GM19468 (cell line): ENCODE measurements at regions not wholly inside any gene's neighbourhood (a gene's known extent, or its start where the extent isn't known, plus 50 kb on each side); places are given as distances from the start of the nearest gene placed in this dataset.
"Not testable (repeated sequence)": the region's sequence is repeated elsewhere in the genome, so short reads cannot be mapped to it uniquely, and the experiment has no call there.

ENCODE experiments used
- ATAC-seq: cut with Tn5 transposase; IDR thresholded peaks from one replicate; pipeline ENCODE4 v1.9.1; 2021; ENCODE audit warnings: mild to moderate bottlenecking, moderate library complexity, moderate number of reproducible peaks; ENCODE audit not compliant: unreplicated experiment; ENCODE audit errors: extremely low read depth

GRCh38 chr3:5348229-5348902 is 160.9 kb downstream of the EDEM1 start:
- no peak for ATAC-seq

GRCh38 chr3:5349343-5349742 is 161.8 kb downstream of the EDEM1 start:
- ATAC-seq, result no peak

- ATAC-seq, result no peak
These were observed 169.6 kb downstream of the EDEM1 start for GRCh38 chr3:5357089-5357488.

GRCh38 chr3:5358911-5359310 is 171.4 kb downstream of the EDEM1 start:
- ATAC-seq, result no peak

DNA sequence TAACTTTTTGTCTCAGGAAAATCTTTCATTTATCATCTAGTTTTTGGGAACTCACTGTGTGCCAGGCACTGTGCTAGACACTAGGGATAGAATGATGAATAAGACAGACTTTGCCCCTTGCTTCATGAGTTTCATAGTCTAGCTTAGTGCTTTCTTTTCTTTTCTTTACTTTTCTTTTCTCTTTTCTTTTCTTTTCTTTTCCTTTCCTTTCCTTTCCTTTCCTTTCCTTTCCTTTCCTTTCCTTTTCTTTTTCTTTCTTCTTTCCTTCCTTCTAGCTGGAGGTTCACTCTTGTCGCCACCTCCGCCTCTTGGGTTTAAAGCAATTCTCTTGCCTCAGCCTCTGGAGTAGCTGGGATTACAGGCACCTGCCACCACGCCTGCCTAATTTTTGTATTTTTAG is 172.9 kb downstream of the EDEM1 start:
- ATAC-seq, result no peak

DNA sequence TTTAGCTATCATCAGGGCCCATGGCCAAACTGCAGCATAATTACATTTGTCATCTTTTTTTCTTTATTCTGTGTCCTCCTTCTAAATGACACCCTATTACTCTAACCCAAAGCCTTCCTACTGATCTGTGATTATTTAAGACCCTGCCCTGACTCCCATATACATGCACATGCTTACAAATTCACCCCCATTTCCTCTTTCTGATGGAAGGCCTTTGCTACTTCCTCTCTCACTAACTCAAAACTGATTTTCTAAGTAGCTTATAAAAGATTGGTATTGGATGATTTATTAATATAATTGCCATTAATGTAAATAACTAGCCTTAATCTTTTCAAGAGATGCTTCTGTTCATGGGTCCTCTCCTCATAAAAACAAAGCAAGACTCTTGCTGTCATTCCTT is 179.2 kb downstream of the EDEM1 start:
- ATAC-seq, result no peak

DNA sequence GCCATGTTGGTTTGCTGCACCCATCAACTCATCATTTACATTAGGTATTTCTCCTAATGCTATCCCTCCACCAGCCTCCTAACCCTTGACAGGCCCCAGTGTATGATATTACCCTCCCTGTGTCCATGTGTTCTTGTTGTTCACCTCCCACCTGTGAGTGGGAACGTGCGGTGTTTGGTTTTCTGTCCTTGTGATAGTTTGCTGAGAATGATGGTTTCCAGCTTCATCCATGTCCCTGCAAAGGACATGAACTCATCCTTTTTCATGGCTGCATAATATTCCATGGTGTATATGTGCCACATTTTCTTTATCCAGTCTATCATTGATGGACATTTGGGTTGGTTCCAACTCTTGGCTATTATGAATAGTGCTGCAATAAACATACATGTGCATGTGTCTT is 184.0 kb downstream of the EDEM1 start:
- not testable (repeated sequence) for ATAC-seq

DNA sequence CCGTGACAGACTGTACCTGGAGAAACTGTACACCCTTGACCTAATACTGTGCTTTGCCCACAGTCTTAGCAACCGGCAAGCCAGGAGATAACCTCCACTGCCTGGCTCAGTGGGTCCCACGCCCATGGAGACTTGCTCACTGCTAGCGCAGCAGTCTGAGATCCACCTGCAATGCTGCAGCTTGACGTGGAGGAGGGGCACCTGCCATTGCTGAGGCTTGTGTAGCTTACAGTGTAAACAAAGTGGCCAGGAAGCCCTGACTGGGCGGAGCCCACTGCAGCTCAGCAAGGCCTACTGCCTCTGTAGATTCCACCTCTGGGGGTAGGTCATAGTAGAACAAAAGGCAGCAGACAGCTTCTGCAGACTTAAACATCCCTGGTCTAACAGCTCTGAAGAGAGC is 189.3 kb downstream of the EDEM1 start:
- no peak for ATAC-seq

DNA sequence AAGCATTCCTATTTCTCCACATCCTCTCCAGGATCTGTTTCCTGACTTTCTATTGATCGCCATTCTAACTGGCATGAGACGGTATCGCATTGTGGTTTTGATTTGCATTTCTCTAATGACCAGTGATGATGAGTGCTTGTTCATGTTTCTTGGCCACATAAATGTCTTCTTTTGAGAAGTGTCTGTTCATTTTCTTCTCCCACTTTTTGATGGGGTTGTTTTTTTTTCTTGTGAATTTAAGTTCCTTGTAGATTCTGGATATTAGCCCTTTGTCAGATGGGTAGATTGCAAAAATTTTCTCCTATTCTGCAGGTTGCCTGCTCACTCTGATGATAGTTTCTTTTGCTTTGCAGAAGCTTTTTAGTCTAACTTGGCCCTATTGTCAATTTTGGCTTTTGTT is 191.8 kb downstream of the EDEM1 start:
- not testable (repeated sequence) for ATAC-seq

GRCh38 chr3:5383486-5384263 is 196.2 kb downstream of the EDEM1 start:
- not testable (repeated sequence) for ATAC-seq

GRCh38 chr3:5384557-5385236 is 197.2 kb downstream of the EDEM1 start:
- ATAC-seq, result no peak

- no peak for ATAC-seq
These were observed 200.6 kb downstream of the EDEM1 start for GRCh38 chr3:5388091-5388490.

DNA sequence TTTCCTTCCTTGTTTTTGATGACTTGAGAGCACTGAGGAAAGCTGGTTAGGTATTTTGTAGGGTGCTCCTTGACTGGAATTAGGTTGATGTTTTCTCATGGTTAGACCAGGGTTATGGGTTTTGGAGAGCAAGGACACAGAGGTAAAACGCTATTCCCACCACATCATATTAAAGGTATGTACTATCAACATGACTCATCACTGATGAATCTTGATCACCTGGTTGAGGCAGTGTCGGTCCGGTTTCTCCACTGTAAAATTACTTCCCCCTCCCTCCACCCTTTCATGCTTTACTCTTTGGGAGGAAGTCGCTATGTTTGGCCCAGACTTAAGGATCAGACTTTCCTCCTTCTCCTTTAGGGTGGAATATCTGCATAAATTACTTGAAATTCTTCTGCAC is 201.6 kb downstream of the EDEM1 start:
- ATAC-seq, result no peak

DNA sequence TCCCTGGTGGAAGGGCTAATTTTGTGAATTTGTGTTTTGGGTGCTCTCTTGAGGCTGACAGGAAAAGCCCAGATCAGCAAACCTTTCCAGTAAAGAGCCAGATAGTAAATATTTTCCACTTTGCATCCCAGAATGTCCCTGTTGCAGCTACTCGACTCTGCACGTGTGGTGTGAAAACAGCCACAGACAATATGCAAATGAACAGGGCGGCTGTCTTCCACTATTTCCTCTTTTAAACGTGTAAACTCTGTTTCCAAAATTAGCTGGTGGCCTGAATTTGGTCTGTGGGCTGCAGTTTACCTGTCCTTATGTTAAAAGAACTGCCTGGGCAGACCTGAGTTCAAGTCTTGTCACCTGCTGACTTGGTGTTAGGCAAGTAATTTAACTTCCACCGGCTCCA is 202.7 kb downstream of the EDEM1 start:
- ATAC-seq, result no peak

DNA sequence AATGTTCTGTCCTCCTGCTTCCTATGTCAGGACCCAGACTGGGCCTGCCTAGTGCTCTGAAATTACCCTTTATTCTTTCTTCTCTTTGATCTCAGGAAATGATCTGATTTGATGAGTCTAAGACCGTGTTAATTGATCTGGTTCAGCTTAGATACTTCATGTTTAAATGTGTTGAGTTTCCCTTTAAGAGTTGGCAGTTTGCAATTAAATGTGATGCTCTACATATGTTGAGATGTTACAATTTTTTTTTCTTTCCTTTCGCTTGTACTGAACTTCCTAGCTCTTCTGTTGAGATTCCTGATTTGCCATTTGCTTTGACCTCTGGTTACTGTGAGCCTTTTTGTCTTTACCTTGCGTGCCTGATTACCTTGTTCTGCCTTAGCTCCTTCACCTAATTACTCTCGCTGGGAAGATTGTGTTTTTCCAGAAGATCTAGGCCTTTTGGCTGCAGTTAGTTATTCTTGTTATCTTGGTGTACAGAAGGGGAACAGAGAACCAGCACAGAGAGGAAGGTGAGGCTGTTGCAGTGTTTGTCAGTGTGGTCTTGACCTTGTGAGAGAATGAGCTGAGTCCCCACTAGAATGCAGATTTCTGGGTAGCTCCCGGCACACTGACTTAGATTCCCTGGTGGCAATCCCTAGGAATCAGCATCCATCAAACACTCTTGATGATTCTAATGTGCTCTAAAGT is 203.6 kb downstream of the EDEM1 start:
- no peak for ATAC-seq

GRCh38 chr3:5401002-5401401 is 213.5 kb downstream of the EDEM1 start:
- ATAC-seq, result no peak

- ATAC-seq, result no peak
These were observed 217.2 kb downstream of the EDEM1 start for GRCh38 chr3:5404718-5405117.

GRCh38 chr3:5411786-5412185 is 224.3 kb downstream of the EDEM1 start:
- no peak for ATAC-seq

DNA sequence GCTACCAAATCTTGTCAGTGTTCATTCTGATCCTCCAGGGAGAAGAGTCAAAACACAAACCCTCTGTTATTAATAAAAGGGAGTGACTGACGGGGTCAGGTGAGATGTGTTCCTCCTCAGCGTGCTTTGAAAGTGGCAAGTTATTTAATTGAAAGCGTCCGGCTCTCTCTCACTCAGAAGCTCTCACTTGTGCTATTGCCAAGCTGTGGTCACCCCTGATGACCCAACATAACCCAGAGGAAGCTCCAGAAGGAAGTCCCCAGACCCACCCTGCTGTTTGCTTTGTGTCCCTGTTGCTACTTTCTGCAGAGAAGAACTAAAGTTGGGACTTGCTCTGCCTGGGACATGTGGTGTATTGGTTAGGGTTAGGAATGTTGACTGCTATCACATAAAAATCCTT is 235.6 kb downstream of the EDEM1 start:
- no peak for ATAC-seq

DNA sequence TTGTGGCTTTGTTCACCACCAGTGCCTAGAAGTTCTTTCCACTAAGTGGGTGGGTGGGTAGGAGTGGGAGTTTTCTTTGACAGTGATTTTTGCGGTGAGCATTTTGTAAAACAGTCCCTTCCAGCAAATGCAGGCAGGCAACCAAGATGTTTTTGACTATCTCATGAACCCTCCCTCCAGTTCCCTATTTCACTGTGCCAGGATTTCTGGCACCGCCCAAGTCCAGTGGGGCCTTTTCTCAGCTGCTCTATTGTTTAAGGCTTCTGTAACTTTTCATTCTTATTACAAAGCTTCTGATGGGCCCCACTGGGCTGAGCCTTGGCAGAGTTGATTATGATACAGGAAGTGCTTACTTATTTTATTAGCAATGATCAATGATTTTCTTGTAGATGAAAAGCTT is 236.0 kb downstream of the EDEM1 start:
- ATAC-seq, result no peak

DNA sequence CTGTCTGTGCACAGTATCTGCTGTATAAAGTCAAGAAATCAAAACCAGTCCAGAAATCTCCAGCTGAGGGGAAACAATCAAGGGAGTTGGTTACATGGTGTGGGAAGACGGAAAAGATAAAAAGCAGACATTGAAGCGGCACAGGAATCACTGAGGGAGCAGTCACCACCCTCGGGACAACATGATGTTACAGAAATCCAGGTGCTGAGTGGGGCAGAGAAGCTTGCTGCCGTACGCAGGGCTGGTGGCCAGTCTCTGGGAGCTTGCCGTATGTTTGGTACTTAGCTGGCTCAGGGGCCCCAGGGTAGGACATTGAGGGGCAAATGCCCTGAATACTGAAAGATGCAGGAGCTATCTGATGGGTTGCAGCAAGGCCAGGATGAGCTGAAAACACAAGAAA is 237.9 kb downstream of the EDEM1 start:
- ATAC-seq, result no peak
